Stimulated activated CD4-positive, alpha-beta T cell treated with anti-CD3 and anti-CD28 coated beads, TNF-alpha, amount 100 ng/mL, for 4 hours (primary cell): ENCODE measurements at regions not wholly inside any gene's neighbourhood (a gene's known extent, or its start where the extent isn't known, plus 50 kb on each side); places are given as distances from the start of the nearest gene placed in this dataset.

Experiments
- DNase-seq, 3 experiments: peaks; one replicate each; pipeline ENCODE4 v3.0.0-alpha.2; 2020; ENCODE audit warnings: low read depth in 3 of 3

DNA sequence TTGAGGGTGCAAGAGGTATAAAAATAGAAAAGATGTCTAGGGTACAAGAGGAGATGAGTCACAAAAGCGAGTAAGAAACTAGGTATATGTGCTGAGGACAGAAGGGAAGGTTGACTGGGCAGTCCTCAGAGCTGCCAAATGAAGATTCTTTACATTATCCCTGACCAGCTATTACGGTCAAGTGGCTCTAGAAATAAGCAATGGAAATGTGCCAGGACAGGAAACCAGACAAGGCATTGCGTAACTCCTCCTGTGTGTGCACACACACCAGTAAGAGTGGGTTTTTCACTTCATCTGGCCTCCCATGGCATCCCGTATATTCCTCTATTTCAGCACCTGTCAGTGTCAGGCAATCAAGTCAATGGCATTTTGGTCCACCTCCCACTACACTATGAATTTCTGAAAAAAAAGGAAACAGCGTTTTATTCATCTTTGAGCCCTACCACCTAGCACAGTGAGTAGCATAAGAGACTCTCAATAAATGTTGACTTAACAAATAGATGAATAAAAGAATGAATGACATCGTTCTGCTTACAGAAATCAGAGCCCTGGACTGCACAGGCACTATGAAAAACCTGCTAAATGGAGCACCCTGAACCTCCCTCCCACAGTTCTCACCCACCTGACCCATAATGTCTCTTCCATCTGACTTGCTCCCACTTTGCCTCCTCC is 62.6 kb upstream of the KLF3 start:
- no peak for DNase-seq

DNA sequence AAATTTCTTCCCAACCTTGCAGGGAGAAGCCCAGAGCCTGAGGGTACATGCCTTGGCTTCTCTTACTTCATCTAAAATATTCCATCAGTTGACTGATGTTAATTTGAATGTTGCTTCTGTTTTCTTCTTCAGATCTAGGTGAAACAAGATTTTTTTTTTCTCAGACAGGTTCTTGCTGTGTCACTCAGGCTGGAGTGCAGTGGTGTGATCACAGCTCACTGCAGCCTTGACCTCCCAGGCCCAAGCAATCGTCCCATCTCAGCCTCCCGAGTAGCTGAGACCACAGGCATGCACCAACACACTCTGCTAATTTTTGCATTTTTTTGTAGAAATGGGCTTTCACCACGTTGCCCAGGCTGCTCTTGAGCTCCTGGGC is 62.1 kb upstream of the KLF3 start:
- no peak for DNase-seq

DNA sequence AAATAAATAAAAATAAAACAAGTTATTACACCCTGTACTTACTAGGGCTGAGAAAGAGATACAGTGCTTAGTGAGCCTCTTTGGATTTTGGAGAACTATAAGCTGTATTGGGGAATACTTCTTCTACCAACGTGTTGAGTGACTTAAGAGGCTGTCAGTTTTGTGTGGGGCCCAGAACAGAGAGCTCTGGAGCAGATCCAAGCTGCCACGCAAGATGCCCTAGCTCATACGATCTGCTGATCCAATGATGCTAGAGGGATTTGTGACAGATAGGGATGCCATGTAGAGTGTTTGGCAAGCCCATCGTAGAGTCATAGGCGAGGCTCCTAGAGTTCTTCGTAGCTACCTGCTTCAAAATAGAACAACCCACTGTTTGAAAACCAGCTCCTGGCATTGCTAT is 60.3 kb upstream of the KLF3 start:
- DNase-seq, result no peak

DNA sequence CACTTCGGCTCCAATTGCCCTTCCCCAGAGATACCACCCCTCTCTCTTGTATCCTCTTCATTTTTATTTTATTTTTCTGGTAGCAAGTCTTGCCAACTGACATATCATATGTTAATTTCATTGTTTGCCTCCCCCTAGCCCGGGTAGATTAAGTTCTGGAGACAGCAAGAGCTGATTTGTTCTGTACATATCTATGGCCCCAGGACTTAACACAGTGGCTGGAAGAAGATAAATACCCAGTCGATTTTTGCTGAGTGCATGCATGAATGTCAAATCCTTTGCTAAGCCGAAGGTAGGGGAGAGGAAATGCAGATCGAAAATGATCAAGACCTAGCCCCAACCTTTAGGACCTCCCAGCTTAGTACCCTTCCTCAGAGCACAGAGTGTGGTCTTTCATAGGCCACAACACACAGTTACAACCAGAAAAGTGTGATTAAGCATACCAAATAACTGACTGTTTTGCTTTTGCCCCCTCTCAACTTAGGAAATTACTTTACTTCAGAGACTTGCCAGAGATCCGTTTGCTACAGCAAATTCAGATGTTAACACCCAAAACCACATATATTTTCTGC is 58.7 kb upstream of the KLF3 start:
- no peak for DNase-seq

DNA sequence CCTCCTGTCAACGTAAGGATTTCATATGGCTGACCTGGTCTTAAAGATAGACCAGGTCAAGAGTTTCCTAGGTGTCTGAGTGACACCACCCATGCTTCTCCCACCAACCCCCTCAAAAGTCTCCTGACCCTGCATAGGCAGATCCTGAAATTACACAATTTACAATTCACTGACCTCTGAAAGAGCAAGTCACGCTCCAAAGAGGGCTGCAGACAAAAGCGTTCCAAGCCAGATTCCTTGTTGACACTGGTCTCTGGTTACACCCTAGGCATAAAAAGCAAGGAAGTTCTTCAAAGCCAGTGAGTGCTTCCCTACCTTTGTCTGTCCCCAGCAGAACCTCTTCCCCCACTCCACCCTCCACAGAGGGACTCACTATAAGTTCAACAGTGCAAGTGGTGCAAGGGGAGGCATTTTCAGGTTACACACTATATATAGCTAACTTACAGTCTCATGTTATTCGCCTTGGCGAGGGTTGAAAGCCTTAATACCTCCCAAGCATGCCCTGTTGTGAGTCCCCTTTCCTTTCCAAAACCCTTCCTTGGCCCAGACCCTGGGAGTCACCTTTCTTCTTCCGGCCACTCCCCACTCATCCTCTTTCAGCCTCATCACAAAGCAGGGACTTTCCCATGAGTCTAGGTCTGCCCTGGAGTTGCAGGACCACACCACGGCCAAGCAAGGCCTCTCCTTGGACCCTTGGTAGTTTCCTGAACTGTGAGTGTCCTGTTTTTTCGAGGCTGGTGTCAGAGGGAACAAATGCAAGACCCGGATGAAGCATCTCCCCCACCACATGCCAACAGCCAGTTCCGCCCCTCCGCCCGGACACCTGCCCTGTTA is 58.0 kb upstream of the KLF3 start:
- no peak for DNase-seq

DNA sequence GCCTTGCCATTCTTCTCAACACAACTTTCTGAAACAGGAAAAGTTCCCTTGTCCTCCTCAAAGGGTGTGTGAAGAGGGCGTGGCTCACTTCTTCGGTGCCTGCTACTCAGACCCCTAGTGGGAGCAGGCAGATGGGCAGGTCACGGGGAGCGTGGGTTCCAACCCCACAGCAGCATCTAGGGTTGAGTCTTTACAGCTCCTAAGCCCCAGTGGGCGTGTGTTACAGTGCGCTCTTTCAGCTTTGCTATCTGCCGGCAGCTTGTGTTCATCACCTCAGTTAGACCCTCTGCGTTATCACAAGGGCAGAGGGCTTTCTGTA is 57.5 kb upstream of the KLF3 start:
- DNase-seq, result no peak

DNA sequence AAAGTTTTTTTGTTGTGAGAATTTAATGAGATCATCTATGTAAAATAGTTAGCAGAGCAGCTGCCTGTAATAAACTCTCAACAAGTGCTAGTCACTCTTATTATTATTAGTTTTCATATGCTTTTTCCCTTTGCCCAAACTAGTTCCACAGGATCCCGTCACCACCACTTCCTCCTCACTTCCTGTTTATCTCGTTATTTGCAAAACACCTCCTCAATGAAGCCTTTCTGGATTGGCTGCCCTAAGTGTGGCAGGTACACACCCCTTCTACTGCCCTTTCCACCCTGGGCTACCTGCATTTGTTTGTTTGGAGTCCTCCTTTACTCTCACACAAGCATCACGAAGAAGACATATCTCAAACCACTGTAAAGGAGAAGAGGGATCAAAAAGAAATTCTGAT is 54.4 kb upstream of the KLF3 start:
- no peak for DNase-seq

DNA sequence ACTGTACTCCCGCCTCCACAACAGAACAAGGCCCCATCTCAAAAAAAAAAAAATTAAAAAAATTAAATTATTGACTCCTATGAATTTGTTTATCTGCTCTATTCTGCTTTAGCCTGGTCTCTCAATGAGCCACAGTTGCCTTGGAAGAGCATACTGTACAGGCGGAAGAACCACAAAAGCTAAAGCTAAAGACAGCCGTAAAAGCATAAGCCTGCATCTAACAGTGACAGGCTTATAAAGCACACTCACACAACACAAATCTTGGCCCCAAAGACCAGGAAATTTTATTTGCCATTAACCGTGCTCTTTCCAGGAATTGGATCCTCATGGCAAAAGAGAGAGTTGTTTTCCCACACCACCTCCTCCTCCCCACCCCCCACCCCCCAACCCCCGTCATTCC is 53.5 kb upstream of the KLF3 start:
- DNase-seq, result no peak

DNA sequence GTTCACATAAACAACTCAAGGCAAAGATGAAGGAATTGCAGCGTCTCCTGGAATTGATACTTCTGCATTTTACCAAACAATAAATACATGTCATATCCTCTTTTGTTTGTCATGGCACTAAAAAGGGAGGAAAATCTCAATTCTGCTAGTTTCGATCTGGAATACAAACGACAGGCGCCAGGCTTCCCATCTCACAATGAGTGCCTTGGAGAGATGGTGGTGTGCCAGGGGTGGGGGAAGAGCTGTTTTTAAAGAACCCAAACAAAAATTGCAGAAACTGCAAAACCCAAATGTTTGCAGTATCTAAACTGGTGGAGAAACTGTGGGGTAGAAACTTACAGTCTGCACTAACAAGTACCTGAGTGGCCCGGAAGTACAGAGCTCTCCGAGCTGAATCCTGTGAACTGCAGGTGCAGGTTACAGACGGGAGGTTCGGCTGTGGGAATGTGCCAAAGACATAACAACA is 53.0 kb upstream of the KLF3 start:
- DNase-seq, result no peak

DNA sequence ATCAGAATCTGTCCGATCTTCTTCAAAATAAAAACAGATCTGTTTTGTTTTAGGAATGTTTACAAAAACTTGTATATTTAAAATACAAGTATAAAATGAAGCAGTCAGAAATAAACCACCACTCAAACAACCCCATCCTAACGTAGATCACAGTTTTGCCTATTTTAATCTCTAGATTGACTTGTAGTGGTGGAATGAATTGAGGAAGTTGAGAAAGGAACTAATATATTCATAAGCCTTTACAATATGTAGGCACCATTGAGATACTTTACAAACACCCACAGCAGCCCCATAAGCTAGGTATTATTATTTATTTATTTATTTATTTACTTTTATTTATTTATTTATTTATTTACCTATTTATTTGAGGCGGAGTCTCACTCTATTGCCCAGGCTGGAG is 52.3 kb upstream of the KLF3 start:
- no peak for DNase-seq

DNA sequence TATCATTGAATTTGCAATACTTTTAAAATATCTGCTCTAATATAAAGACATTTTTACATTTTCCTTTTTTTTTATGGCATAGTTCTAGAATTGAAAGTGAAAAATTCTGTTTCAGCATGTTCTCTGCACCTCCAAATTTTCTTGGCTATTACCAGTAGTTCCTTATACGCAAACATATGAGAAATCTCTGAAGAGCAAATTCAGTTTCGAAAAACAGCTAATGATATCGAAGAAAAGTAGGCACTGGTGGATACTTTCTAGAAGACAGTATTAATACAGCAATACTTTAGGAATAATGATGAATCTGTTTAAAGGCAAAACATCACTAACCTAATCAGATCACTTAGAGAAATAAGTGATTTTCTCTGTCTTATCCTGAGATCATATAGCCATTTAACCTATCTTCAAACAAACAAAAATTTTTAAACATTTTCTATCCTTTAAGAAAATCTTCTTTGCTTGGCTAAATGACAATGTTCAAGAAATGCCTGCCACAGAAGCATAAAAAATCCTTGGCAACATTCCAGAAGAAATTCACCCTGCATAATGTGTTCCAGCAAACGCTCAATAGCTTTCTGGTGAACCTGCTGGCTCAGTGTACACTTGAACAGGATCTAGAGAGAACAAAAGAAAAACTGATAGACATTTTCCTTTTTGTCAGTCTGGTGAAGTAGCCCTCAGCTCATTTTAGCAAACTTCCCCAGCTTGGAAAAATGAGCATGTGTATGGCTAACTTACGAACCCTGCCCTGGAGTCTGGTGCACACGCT is 51.2 kb upstream of the KLF3 start:
- DNase-seq, result no peak
